ENCODE measurements at regions not wholly inside any gene's neighbourhood (a gene's known extent, or its start where the extent isn't known, plus 50 kb on each side); places are given as distances from the start of the nearest gene placed in this dataset.
"Not testable (repeated sequence)": the region's sequence is repeated elsewhere in the genome, so short reads cannot be mapped to it uniquely, and the experiment has no call there.

GRCh38 chr13:109281017-109281902 lies 505.1 kb downstream of the IRS2 start:
- DNase-seq (ENCODE audit: low spot score) (no peak), ATAC-seq (no peak)

DNA sequence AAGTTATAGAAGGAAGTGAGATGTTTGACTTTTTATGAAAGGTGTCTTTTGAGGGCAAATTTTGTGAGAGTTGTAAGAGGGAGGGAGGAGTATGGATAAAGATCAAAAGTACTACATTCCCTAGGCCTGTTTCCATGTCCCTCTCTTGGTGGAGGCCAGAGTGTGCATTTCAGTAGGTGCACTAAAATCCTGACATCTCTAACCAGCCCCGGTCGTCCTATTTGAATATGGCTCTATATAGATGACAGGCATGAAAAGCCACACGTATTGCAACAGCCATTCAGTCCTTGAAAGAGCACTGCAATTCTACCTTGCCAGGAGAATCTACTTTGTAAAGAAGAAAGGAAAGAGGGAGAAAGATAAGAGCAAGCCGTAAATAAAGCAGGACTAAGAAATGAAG lies 510.1 kb downstream of the IRS2 start:
- DNase-seq (ENCODE audit: low spot score) (no peak), ATAC-seq (no peak)
- intact Hi-C loops (cut with DNase I): no loop called here

More at GRCh38 chr13:109281017-109281902, 505.1 kb downstream of the IRS2 start:
- intact Hi-C loops (cut with DNase I): no loop called here

DNA sequence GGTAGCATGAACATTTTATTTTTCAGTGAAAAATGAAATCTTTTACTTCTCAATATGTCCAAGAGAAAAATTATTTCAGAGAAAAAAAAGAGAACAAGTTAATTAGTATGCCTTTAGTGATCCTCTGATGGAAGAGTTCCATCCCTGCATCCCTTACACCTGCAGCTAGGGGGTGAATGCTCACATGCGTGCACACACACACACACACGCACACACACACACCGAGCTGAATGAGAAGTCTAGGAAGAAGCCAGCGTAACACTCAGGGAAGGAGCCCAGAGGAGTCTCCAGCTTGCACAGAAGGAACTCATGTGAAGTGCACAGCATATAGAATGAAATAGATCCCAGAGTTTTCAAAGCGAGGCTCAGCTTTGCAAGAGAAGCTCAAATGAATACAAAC lies 510.5 kb downstream of the IRS2 start:
- intact Hi-C loops (cut with DNase I): no loop called here
- no peak for DNase-seq (ENCODE audit: low spot score)
- ATAC-seq: no peak

DNA sequence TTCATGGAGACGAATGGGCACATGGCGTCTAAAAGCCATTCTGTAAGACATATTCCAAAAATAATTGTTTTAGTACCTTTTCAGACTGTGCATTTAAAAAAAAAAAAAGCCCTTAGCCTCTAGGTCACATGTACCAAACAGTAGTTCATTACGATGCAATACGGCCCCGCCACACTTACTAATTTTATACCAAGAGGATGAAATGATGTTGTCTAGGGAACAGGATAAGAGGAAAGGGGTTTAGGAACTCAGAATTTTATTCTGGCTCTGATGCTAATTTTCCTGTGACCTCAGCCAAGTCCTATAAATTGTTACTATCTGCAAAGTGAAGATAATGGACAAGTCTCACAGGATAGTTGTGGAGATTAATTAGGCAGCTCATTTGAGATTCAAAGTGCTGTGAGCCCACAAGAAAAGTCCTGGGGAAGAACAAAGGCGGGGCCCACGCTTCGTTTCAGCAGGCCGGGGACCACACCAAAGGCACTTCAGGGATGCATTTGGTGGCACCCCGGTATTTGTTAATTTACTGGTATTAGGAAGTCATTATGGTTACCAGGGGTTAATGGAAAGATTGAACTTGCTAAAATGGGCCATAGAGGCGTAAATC lies 511.1 kb downstream of the IRS2 start:
- intact Hi-C loops (cut with DNase I): no loop called here
- DNase-seq (ENCODE audit: low spot score) (no peak), ATAC-seq (no peak)

- DNase-seq (ENCODE audit: low spot score) (no peak), ATAC-seq (no peak)
- intact Hi-C loops (cut with DNase I): no loop called here
Observed at GRCh38 chr13:109274188-109274821, 512.1 kb downstream of the IRS2 start.

- ATAC-seq (no peak), DNase-seq (ENCODE audit: low spot score) (no peak)
- intact Hi-C loops (cut with DNase I): no loop called here
Observed at GRCh38 chr13:109273326-109273751, 513.0 kb downstream of the IRS2 start.

GRCh38 chr13:109272595-109273325 lies 513.6 kb downstream of the IRS2 start:
- intact Hi-C loops (cut with DNase I): no loop called here
- ATAC-seq (no peak), DNase-seq (ENCODE audit: low spot score) (no peak)

GRCh38 chr13:109271555-109272541 lies 514.5 kb downstream of the IRS2 start:
- DNase-seq (ENCODE audit: low spot score) (no peak), ATAC-seq (no peak)
- intact Hi-C loops (cut with DNase I): no loop called here

- DNase-seq (ENCODE audit: low spot score): no peak
- ATAC-seq: no peak
- intact Hi-C loops (cut with DNase I): no loop called here
Observed at GRCh38 chr13:109271061-109271460, 515.3 kb downstream of the IRS2 start.

- intact Hi-C loops (cut with DNase I); ATAC-seq: not testable (repeated sequence)
Observed at GRCh38 chr13:109269381-109269780, 517.0 kb downstream of the IRS2 start.

GRCh38 chr13:109268492-109268891 lies 517.9 kb downstream of the IRS2 start:
- not testable (repeated sequence) for ATAC-seq

More at GRCh38 chr13:109269381-109269780, 517.0 kb downstream of the IRS2 start:
- DNase-seq (ENCODE audit: low spot score): not testable (repeated sequence)

DNA sequence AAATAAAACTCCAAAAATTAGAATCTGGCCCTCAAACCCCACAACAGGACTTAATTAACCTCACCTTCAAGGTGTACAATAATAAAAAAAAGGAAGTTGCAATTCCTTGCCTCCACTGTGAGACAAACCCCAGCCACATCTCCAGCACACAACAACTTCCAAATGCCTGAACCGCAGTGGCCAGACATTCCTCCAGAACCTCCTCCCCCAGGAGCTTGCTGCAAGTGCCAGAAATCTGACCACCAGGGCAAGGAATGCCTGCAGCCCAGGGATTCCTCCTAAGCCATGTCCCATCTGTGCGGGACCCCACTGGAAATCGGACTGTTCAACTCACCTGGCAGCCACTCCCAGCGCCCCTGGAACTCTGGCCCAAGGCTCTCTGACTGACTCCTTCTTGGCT lies 519.0 kb downstream of the IRS2 start:
- ATAC-seq; intact Hi-C loops (cut with DNase I); DNase-seq (ENCODE audit: low spot score): not testable (repeated sequence)

More at GRCh38 chr13:109268492-109268891, 517.9 kb downstream of the IRS2 start:
- intact Hi-C loops (cut with DNase I); DNase-seq (ENCODE audit: low spot score): not testable (repeated sequence)

- DNase-seq (ENCODE audit: low spot score); intact Hi-C loops (cut with DNase I); ATAC-seq: not testable (repeated sequence)
Observed at GRCh38 chr13:109265438-109265742, 521.0 kb downstream of the IRS2 start.

- ATAC-seq; DNase-seq (ENCODE audit: low spot score); intact Hi-C loops (cut with DNase I): not testable (repeated sequence)
Observed at GRCh38 chr13:109264603-109265437, 521.6 kb downstream of the IRS2 start.

- ATAC-seq; DNase-seq (ENCODE audit: low spot score); intact Hi-C loops (cut with DNase I): not testable (repeated sequence)
Observed at GRCh38 chr13:109257761-109258157, 528.6 kb downstream of the IRS2 start.

Data from sciatic nerve (tissue), 2 donors.